Progenitor cell of endocrine pancreas (in vitro differentiated cells): ENCODE measurements at regions not wholly inside any gene's neighbourhood (a gene's known extent, or its start where the extent isn't known, plus 50 kb on each side); places are given as distances from the start of the nearest gene placed in this dataset.
A peak's percentile ranks its signal among the peaks of the same experiment; 100 is the strongest.
"Not testable (repeated sequence)": the region's sequence is repeated elsewhere in the genome, so short reads cannot be mapped to it uniquely, and the experiment has no call there.

ENCODE experiments used
- DNase-seq: peaks from one replicate; pipeline ENCODE4 v3.0.0; 2021; ENCODE audit warnings: low spot score; ENCODE audit not compliant: unreplicated experiment
- H3K27ac Mint-ChIP-seq: 2 replicates; pipeline ENCODE4 v1.8.0; 2021; ENCODE audit warnings: mild to moderate bottlenecking, moderate library complexity, mixed read lengths
- H3K27me3 Mint-ChIP-seq: 2 replicates; pipeline ENCODE4 v1.8.0; 2021; ENCODE audit warnings: mixed read lengths
- H3K36me3 Mint-ChIP-seq: 2 replicates; pipeline ENCODE4 v1.8.0; 2022; ENCODE audit warnings: mixed read lengths; ENCODE audit not compliant: insufficient read depth
- H3K4me1 Mint-ChIP-seq: 2 replicates; pipeline ENCODE4 v1.8.0; 2021; ENCODE audit warnings: low read depth, mixed read lengths
- H3K4me3 Mint-ChIP-seq: 2 replicates; pipeline ENCODE4 v1.8.0; 2021; ENCODE audit warnings: low read depth, mild to moderate bottlenecking, moderate library complexity, mixed read lengths
- H3K9me3 Mint-ChIP-seq: 2 replicates; pipeline ENCODE4 v1.8.0; 2021; ENCODE audit warnings: low read depth, mixed read lengths
- TF ChIP-seq, protein P1 (sequence below): fragments of 200-600 bp; sonication (generic); IDR thresholded peaks from one replicate; pipeline ENCODE4 v1.5.0; 2021; ENCODE audit warnings: antibody characterized with exemption, mild to moderate bottlenecking; ENCODE audit not compliant: unreplicated experiment

DNA sequence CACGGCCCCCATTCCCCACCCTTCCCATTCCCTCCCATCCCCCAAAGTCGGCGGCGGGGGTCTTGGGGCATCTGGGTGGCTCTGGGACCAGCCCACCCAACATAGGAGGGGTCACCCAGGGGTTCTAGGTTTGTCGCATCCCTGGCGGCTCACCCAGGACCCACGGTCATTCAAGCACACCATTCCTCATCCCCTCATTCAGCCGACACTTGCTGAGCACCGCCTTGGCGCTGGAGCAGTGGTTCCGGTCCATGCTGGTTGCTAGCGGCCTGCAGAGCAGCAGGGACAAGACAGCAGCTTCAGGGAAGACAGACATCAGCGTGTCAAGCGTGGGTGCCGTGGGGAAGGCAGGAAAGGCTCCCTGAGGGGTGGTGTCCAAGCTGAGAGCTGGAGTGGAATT is 50.5 kb upstream of the OTOS start:
- Mint-ChIP-seq H3K9me3 (peaks cover 13% of the 10 kb centered on the region), H3K4me3 (no peak overlapping the region), H3K27me3 (peaks cover 28% of the 10 kb centered on the region), H3K27ac (no peak overlapping the region), H3K36me3 (no peaks in the 10 kb centered on the region), H3K4me1 (peaks cover 3% of the 10 kb centered on the region)
- TF ChIP-seq, protein P1, sequence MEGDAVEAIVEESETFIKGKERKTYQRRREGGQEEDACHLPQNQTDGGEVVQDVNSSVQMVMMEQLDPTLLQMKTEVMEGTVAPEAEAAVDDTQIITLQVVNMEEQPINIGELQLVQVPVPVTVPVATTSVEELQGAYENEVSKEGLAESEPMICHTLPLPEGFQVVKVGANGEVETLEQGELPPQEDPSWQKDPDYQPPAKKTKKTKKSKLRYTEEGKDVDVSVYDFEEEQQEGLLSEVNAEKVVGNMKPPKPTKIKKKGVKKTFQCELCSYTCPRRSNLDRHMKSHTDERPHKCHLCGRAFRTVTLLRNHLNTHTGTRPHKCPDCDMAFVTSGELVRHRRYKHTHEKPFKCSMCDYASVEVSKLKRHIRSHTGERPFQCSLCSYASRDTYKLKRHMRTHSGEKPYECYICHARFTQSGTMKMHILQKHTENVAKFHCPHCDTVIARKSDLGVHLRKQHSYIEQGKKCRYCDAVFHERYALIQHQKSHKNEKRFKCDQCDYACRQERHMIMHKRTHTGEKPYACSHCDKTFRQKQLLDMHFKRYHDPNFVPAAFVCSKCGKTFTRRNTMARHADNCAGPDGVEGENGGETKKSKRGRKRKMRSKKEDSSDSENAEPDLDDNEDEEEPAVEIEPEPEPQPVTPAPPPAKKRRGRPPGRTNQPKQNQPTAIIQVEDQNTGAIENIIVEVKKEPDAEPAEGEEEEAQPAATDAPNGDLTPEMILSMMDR: no peak
- no peak for DNase-seq

DNA sequence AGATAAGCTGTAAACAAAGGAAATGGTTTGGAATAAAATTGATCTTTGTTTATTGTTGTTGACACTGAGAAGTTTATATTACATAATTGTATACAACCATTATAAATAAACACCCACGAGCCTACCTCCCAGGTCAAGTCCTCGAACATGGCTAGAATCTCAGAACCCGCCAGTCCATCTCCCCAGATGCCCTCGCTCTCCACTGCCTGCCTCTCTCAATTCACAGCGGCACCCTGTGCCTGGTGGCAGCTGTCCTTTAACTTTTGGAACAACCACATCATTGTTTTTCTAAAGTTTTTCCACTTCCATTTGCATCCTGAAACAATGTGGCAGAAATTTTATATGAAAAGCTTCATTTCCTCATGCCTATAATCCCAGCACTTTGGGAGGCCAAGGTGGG is 52.2 kb upstream of the OTOS start:
- Mint-ChIP-seq H3K36me3 (no peaks in the 10 kb centered on the region), H3K27me3 (peaks cover 25% of the 10 kb centered on the region), H3K27ac (no peak overlapping the region), H3K9me3 (peaks cover 12% of the 10 kb centered on the region), H3K4me3 (no peak overlapping the region), H3K4me1 (peaks cover 3% of the 10 kb centered on the region)
- DNase-seq: no peak
- TF ChIP-seq, protein P1: no peak

GRCh38 chr2:240194341-240194762 is 53.9 kb upstream of the OTOS start:
- not testable (repeated sequence) for H3K4me1 Mint-ChIP-seq, H3K36me3 Mint-ChIP-seq, H3K27ac Mint-ChIP-seq, DNase-seq, H3K9me3 Mint-ChIP-seq, H3K4me3 Mint-ChIP-seq
- TF ChIP-seq, protein P1: peak; percentile 31
- peaks cover 20% of the 10 kb centered on the region for H3K27me3 Mint-ChIP-seq

DNA sequence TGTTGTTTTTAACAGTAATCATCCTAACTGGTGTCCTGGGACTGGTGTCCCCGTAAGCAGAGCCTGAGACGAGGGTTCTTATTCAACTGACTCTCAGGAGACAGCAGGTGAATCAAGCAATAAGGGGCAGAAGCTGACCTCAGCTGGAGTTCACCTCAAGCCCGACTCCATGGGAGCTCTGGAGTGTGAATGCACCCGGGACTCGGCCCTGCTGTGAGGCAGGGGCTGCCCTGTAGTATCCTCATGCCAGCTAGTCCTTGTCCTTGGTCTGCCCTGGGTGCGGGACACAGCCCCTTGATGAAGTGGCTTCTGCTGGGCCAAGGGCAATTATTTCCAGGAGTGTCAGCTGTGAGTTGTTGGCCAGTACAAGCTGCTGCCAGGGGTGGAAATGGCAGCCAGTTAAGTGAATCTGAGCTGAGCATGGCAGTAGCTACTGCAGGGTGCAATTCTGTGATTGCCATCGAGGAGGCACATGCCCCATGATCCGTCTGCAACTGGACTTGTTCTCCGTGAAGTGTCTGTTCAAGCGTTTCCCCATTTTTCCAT is 54.9 kb upstream of the OTOS start:
- TF ChIP-seq, protein P1: no peak
- no peak overlapping the region for H3K4me3 Mint-ChIP-seq
- H3K27me3 Mint-ChIP-seq: peaks cover 17% of the 10 kb centered on the region
- DNase-seq: no peak
- H3K4me1 Mint-ChIP-seq: peaks cover 3% of the 10 kb centered on the region
- no peak overlapping the region for H3K27ac Mint-ChIP-seq
- H3K36me3 Mint-ChIP-seq: no peaks in the 10 kb centered on the region
- no peaks in the 10 kb centered on the region for H3K9me3 Mint-ChIP-seq

DNA sequence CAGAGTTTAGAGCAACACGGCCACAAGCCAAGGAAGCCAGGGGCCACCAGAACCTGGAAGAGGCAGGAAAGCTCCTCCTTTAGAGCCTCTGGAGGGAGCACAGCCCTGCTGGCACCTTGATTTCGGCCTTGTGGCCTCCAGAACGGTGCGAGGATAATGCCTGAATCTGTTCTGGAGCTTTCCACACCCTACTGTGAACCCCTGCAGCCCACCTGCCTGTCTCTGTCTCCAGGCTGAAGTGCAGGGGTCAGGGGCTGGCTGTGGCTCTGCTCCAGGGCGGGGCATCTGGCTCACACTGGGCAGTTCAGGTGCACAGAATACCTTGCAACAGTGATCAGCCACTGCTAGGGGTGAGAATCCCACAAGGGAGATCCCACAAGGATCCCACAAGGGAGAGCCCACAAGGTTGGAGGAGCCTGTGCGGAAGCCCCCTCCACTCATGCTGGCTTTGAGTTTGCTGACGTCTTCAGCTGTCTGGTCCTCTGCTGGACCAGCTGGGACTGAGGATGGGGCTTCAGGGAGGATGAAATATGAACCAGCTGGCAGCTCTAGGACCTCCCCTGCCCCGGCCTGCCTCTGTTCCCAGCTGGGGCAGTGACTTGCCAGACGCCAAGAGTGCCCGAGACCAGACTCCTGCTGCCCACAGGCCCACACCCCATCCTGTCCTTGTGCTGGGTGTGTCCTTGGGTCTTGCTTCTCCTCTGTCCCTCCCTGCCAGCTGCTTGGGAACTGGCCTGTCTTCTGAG is 56.4 kb upstream of the OTOS start:
- Mint-ChIP-seq H3K4me3 (no peak overlapping the region), H3K4me1 (peaks cover 3% of the 10 kb centered on the region), H3K27ac (no peak overlapping the region), H3K9me3 (no peaks in the 10 kb centered on the region), H3K27me3 (peaks cover 14% of the 10 kb centered on the region), H3K36me3 (no peaks in the 10 kb centered on the region)
- TF ChIP-seq, protein P1: no peak
- DNase-seq: no peak
